GM12872 (cell line): ENCODE measurements at regions not wholly inside any gene's neighbourhood (a gene's known extent, or its start where the extent isn't known, plus 50 kb on each side); places are given as distances from the start of the nearest gene placed in this dataset.

Experiments used
- CTCF ChIP-seq: IDR thresholded peaks from 3 replicates; pipeline ENCODE4 v1.5.1; 2011; ENCODE audit warnings: low read depth, mild to moderate bottlenecking, low read length, moderate library complexity; ENCODE audit not compliant: insufficient read depth

- no peak for TF ChIP-seq CTCF
Observed at GRCh38 chr2:144133936-144134665, 385.8 kb downstream of the ZEB2 start.

- TF ChIP-seq CTCF: no peak
Observed at GRCh38 chr2:144132357-144132756, 387.6 kb downstream of the ZEB2 start.

GRCh38 chr2:144131042-144131441, 388.9 kb downstream of the ZEB2 start:
- TF ChIP-seq CTCF: no peak

GRCh38 chr2:144130551-144130950, 389.4 kb downstream of the ZEB2 start:
- no peak for TF ChIP-seq CTCF

- no peak for TF ChIP-seq CTCF
Observed at GRCh38 chr2:144128130-144128746, 391.7 kb downstream of the ZEB2 start.

- no peak for TF ChIP-seq CTCF
Observed at GRCh38 chr2:144127693-144128092, 392.2 kb downstream of the ZEB2 start.

GRCh38 chr2:144126302-144126701, 393.6 kb downstream of the ZEB2 start:
- TF ChIP-seq CTCF: no peak
